GM23338 (cell line): ENCODE measurements at regions not wholly inside any gene's neighbourhood (a gene's known extent, or its start where the extent isn't known, plus 50 kb on each side); places are given as distances from the start of the nearest gene placed in this dataset.

Experiments used
- ATAC-seq: fragments of 200-7000 bp; cut with Tn5 transposase; 3 replicates; pipeline ENCODE4 v1.9.1; 2020
- DNase-seq: peaks from one replicate; pipeline ENCODE4 v3.0.0-alpha.2; 2015; ENCODE audit warnings: low spot score
- H2AFZ ChIP-seq: fragments of 200-600 bp; sonication (generic); 2 replicates; pipeline ENCODE4 v1.8.0; 2016; ENCODE audit warnings: antibody characterized with exemption, mild to moderate bottlenecking, moderate library complexity
- H3F3A ChIP-seq: fragments of 200-600 bp; sonication (generic); replicated peaks from 2 replicates; pipeline ENCODE4 v1.8.0; 2017; ENCODE audit warnings: antibody characterized with exemption, mixed run types, low read depth
- H3K27ac ChIP-seq: fragments of 200-600 bp; sonication (generic); 2 replicates; pipeline ENCODE4 v1.6.1; 2016; ENCODE audit warnings: low read depth
- H3K27me3 ChIP-seq: fragments of 200-600 bp; sonication (generic); 2 replicates; pipeline ENCODE4 v1.8.0; 2016; ENCODE audit warnings: mild to moderate bottlenecking, mixed run types, moderate library complexity; ENCODE audit not compliant: insufficient read depth
- H3K36me3 ChIP-seq: fragments of 200-600 bp; sonication (generic); 2 replicates; pipeline ENCODE4 v1.8.0; 2016; ENCODE audit warnings: mild to moderate bottlenecking; ENCODE audit not compliant: insufficient read depth
- H3K4me1 ChIP-seq: fragments of 200-600 bp; sonication (generic); 2 replicates; pipeline ENCODE4 v1.8.0; 2016; ENCODE audit warnings: mild to moderate bottlenecking, moderate library complexity; ENCODE audit not compliant: insufficient read depth
- H3K4me2 ChIP-seq: fragments of 200-600 bp; sonication (generic); 2 replicates; pipeline ENCODE4 v1.7.1; 2017; ENCODE audit warnings: mixed run types
- H3K4me3 ChIP-seq: fragments of 200-600 bp; sonication (generic); 2 replicates; pipeline ENCODE4 v1.6.1; 2016; ENCODE audit warnings: mixed run types
- H3K79me2 ChIP-seq: fragments of 200-600 bp; sonication (generic); replicated peaks from 2 replicates; pipeline ENCODE4 v1.8.0; 2017; ENCODE audit warnings: mild to moderate bottlenecking; ENCODE audit not compliant: insufficient read depth
- H3K9me2 ChIP-seq: fragments of 200-600 bp; sonication (generic); 2 replicates; pipeline ENCODE4 v1.8.0; 2017; ENCODE audit not compliant: insufficient read depth
- H4K20me1 ChIP-seq: fragments of 200-600 bp; sonication (generic); replicated peaks from 2 replicates; pipeline ENCODE4 v1.8.0; 2017; ENCODE audit warnings: mild to moderate bottlenecking; ENCODE audit not compliant: insufficient read depth
- H3K27ac Mint-ChIP-seq: 2 replicates; pipeline ENCODE4 v1.8.0; 2020; ENCODE audit warnings: inconsistent platforms, mild to moderate bottlenecking, moderate library complexity, mixed read lengths
- H3K27me3 Mint-ChIP-seq: 3 replicates; pipeline ENCODE4 v1.8.0; 2022; ENCODE audit warnings: low read depth, mild to moderate bottlenecking, moderate library complexity, mixed read lengths, inconsistent platforms; ENCODE audit not compliant: insufficient read depth, poor library complexity
- H3K36me3 Mint-ChIP-seq: 3 replicates; pipeline ENCODE4 v1.8.0; 2021; ENCODE audit warnings: low read depth, mild to moderate bottlenecking, inconsistent platforms, moderate library complexity, mixed read lengths
- H3K4me1 Mint-ChIP-seq: 3 replicates; pipeline ENCODE4 v1.8.0; 2020; ENCODE audit warnings: mild to moderate bottlenecking, inconsistent platforms, mixed read lengths
- H3K4me3 Mint-ChIP-seq: 3 replicates; pipeline ENCODE4 v1.8.0; 2021; ENCODE audit warnings: moderate library complexity, mild to moderate bottlenecking, inconsistent platforms, mixed read lengths
- H3K9me3 Mint-ChIP-seq: 3 replicates; pipeline ENCODE4 v1.8.0; 2020; ENCODE audit warnings: moderate library complexity, mild to moderate bottlenecking, inconsistent platforms, mixed read lengths
- CTCF ChIP-seq, 2 experiments: fragments of 200-600 bp in 1 of 2; sonication (generic) in 1 of 2; conservative IDR thresholded peaks; 2 replicates each; pipeline versions ENCODE4 v1.5.1 to v1.6.1; 2016 to 2017; ENCODE audit warnings: antibody characterized with exemption in 2 of 2, low read depth in 2 of 2, mild to moderate bottlenecking in 2 of 2, moderate library complexity in 1 of 2
- ETS1 ChIP-seq: IDR thresholded peaks from 2 replicates; pipeline ENCODE4 v1.6.1; 2016; ENCODE audit warnings: antibody characterized with exemption
- EZH2 ChIP-seq: fragments of 200-600 bp; sonication (generic); IDR thresholded peaks from one replicate; pipeline ENCODE4 v1.8.0; 2017; ENCODE audit warnings: antibody characterized with exemption, mild to moderate bottlenecking, low read depth; ENCODE audit not compliant: unreplicated experiment
- JUNB ChIP-seq: IDR thresholded peaks from one replicate; pipeline ENCODE4 v1.6.1; 2016; ENCODE audit warnings: antibody characterized with exemption; ENCODE audit not compliant: unreplicated experiment
- POLR2AphosphoS5 ChIP-seq: IDR thresholded peaks from 2 replicates; pipeline ENCODE4 v1.6.1; 2016; ENCODE audit warnings: antibody characterized with exemption, low read depth
- STAT1 ChIP-seq: IDR thresholded peaks from one replicate; pipeline ENCODE4 v1.6.1; 2016; ENCODE audit warnings: antibody characterized with exemption; ENCODE audit not compliant: unreplicated experiment
- ZNF114 ChIP-seq: fragments of 250-450 bp; sonication (Bioruptor Pico); IDR thresholded peaks from 2 replicates; pipeline ENCODE4 v1.5.0; 2020; ENCODE audit warnings: mild to moderate bottlenecking, moderate library complexity
- ZNF331 ChIP-seq: fragments of 250-450 bp; sonication (Bioruptor Pico); IDR thresholded peaks from 2 replicates; pipeline ENCODE4 v1.5.0; 2020; ENCODE audit warnings: low read depth, mild to moderate bottlenecking, moderate library complexity
- ZNF462 ChIP-seq: fragments of 250-450 bp; sonication (Bioruptor Pico); IDR thresholded peaks from 2 replicates; pipeline ENCODE4 v1.5.0; 2020; ENCODE audit warnings: mild to moderate bottlenecking, moderate library complexity

- Mint-ChIP-seq H3K4me1 (no peaks in the 10 kb centered on the region), H3K36me3 (no peaks in the 10 kb centered on the region), H3K9me3 (peaks cover under 1% of the 10 kb centered on the region; the same call in 1 of the 3 replicates), H3K27ac (no peak overlapping the region), H3K4me3 (no peak overlapping the region), H3K27me3 (peaks cover 3% of the 10 kb centered on the region)
- TF ChIP-seq ZNF462 = no peak
- no peak for TF ChIP-seq JUNB
- no peak for TF ChIP-seq ZNF114 (CRISPR knock-in tag)
- no peak for TF ChIP-seq ZNF331
- TF ChIP-seq STAT1 = no peak
- no peak for TF ChIP-seq ETS1
- TF ChIP-seq EZH2 = no peak
- no peak for TF ChIP-seq POLR2AphosphoS5
- no peak for TF ChIP-seq CTCF (conservative IDR thresholded peaks at IDR 0.05; ENCODE audit: low read depth in 2 of 2)
- Histone ChIP-seq H2AFZ (no peak overlapping the region), H3K36me3 (no peaks in the 10 kb centered on the region), H3K27ac (no peak overlapping the region), H3K9me2 (no peaks in the 10 kb centered on the region; the same call in 1 of the 2 replicates), H3K27me3 (no peaks in the 10 kb centered on the region), H3K4me1 (no peaks in the 10 kb centered on the region), H3K4me2 (no peak overlapping the region), H4K20me1 (no peaks in the 10 kb centered on the region), H3F3A (no peaks in the 10 kb centered on the region), H3K4me3 (no peak overlapping the region), H3K79me2 (no peaks in the 10 kb centered on the region)
- DNase-seq (no peak), ATAC-seq (no peak)
These were observed 116.4 kb downstream of the BLID start for GRCh38 chr11:121999651-122000050.
